T-helper 2 cell treated with Interferon-gamma antibody and Interleukin-4, amounts not matched to agents 100 ng/mL and 5 ng/mL, for 36 hours (primary cell): ENCODE measurements at regions not wholly inside any gene's neighbourhood (a gene's known extent, or its start where the extent isn't known, plus 50 kb on each side); places are given as distances from the start of the nearest gene placed in this dataset.

Experiments
- intact Hi-C: fragments of 100-400 bp; cut with micrococcal nuclease; formaldehyde crosslinking; loops from one replicate; pipeline ENCODE4 v1.15.1; 2023

- intact Hi-C loops, result no loop called here
Measured at GRCh38 chr10:110432814-110433565, 64.7 kb upstream of the DUSP5 start.

GRCh38 chr10:110433740-110434139 is 64.0 kb upstream of the DUSP5 start:
- intact Hi-C loops, result no loop called here

- intact Hi-C loops, result no loop called here
Measured at GRCh38 chr10:110434489-110435096, 63.1 kb upstream of the DUSP5 start.

GRCh38 chr10:110436554-110437350 is 61.0 kb upstream of the DUSP5 start:
- intact Hi-C loops, result no loop called here

GRCh38 chr10:110437351-110437605 is 60.4 kb upstream of the DUSP5 start:
- intact Hi-C loops, result no loop called here

- intact Hi-C loops, result no loop called here
Measured at GRCh38 chr10:110437761-110438341, 59.9 kb upstream of the DUSP5 start.

- intact Hi-C loops, result no loop called here
Measured at GRCh38 chr10:110442746-110443145, 55.0 kb upstream of the DUSP5 start.

- intact Hi-C loops, result no loop called here
Measured at GRCh38 chr10:110443239-110444003, 54.3 kb upstream of the DUSP5 start.

GRCh38 chr10:110444004-110444337 is 53.7 kb upstream of the DUSP5 start:
- intact Hi-C loops, result no loop called here

- intact Hi-C loops, result loop anchor here (5.0 kb wide), 1 partner anchor 34 kb away; no protein-coding TSS in a partner anchor
Measured at GRCh38 chr10:110445871-110446270, 51.8 kb upstream of the DUSP5 start.

GRCh38 chr10:110446277-110446676 is 51.4 kb upstream of the DUSP5 start:
- intact Hi-C loops, result loop anchor here (5.0 kb wide), 1 partner anchor 34 kb away; no protein-coding TSS in a partner anchor

- intact Hi-C loops, result loop anchor here (5.0 kb wide), 1 partner anchor 35 kb away; no protein-coding TSS in a partner anchor
Measured at GRCh38 chr10:110446954-110447608, 50.6 kb upstream of the DUSP5 start.

GRCh38 chr10:110447886-110448285 is 49.8 kb upstream of the DUSP5 start:
- intact Hi-C loops, result loop anchor here (5.0 kb wide), 1 partner anchor 36 kb away; no protein-coding TSS in a partner anchor
